HepG2 (cell line): ENCODE measurements at regions not wholly inside any gene's neighbourhood (a gene's known extent, or its start where the extent isn't known, plus 50 kb on each side); places are given as distances from the start of the nearest gene placed in this dataset.
"Not testable (repeated sequence)": the region's sequence is repeated elsewhere in the genome, so short reads cannot be mapped to it uniquely, and the experiment has no call there.

Source experiments
- ATAC-seq: fragments of 200-7000 bp; cut with Tn5 transposase; 3 replicates; pipeline ENCODE4 v1.9.1; 2020; ENCODE audit warnings: mild to moderate bottlenecking, moderate library complexity
- BruUV-seq: library from RNA; stranded (reverse); fragments of 400-500 nt; replicated peaks from 2 replicates; lab custom pipeline; 2021; lab: Mats Ljungman, UMichigan
- CTCF ChIA-PET: fragments of 300-600 bp; formaldehyde crosslinking; extraction: SDS; loops from one replicate; lab custom pipeline; 2021; ENCODE audit warnings: low total read pairs, inconsistent platforms, low intra/inter-chr PET ratio; lab: Yijun Ruan, JAX
- POLR2A ChIA-PET: fragments of 350-600 bp; sonication (Branson Sonifier 250); formaldehyde crosslinking; loops from one replicate; lab custom pipeline; 2020; ENCODE audit warnings: antibody characterized with exemption, inconsistent platforms; lab: Yijun Ruan, JAX
- DNase-seq: peaks from one replicate; pipeline ENCODE4 v3.0.0-alpha.2; 2015; ENCODE audit warnings: low spot score
- FAIRE-seq: peaks from 3 replicates; lab custom pipeline; 2011; peaks lifted over from hg19 to GRCh38; lab: Jason Lieb, UNC
- H2AFZ ChIP-seq: one replicate; pipeline ENCODE4 v1.6.1; 2011; ENCODE audit warnings: low read length, inconsistent platforms
- H3K27ac ChIP-seq: fragments of 300-600 bp; 3 replicates; pipeline ENCODE4 v1.8.0; 2011; ENCODE audit warnings: mixed run types, mild to moderate bottlenecking, mixed read lengths, low read length, inconsistent platforms; ENCODE audit not compliant: insufficient read depth; ENCODE audit errors: extremely low read length
- H3K27me3 ChIP-seq, 2 experiments: fragments of 200-600 bp in 1 of 2; 2 replicates in 1 of 2; 3 replicates in 1 of 2; pipeline versions ENCODE4 v1.6.0 to v1.8.0; 2011; ENCODE audit warnings: low read length in 2 of 2, mild to moderate bottlenecking in 2 of 2, moderate library complexity in 2 of 2, inconsistent platforms in 1 of 2; ENCODE audit not compliant: insufficient read depth in 2 of 2, control insufficient read depth in 1 of 2
- H3K36me3 ChIP-seq, 2 experiments: fragments of 200-600 bp in 1 of 2; replicated peaks in 1 of 2; 2 replicates in 1 of 2; 3 replicates in 1 of 2; pipeline versions ENCODE4 v1.5.1 to v1.8.0; 2011; ENCODE audit warnings: low read length in 2 of 2, inconsistent platforms in 1 of 2; ENCODE audit not compliant: insufficient read depth in 2 of 2, control insufficient read depth in 1 of 2
- H3K4me1 ChIP-seq: 2 replicates; pipeline ENCODE4 v1.5.1; 2012; ENCODE audit warnings: low read length, inconsistent platforms; ENCODE audit not compliant: insufficient read depth
- H3K4me2 ChIP-seq: 2 replicates; pipeline ENCODE4 v1.6.0; 2011; ENCODE audit warnings: low read depth, low read length, inconsistent platforms
- H3K4me3 ChIP-seq, 3 experiments: fragments of 200-600 bp in 1 of 3; sonication (generic), shearing (Covaris generic) in 1 of 3; replicated peaks in 1 of 3; 2 replicates each; pipeline ENCODE4 v1.5.1; 2011 to 2016; ENCODE audit warnings: low read length in 3 of 3, inconsistent platforms in 2 of 3, low read depth in 2 of 3, mild to moderate bottlenecking in 2 of 3, control low read depth in 1 of 3, mixed read lengths in 1 of 3; ENCODE audit not compliant: insufficient read depth in 1 of 3
- H3K79me2 ChIP-seq: one replicate; pipeline ENCODE4 v1.6.1; 2011; ENCODE audit warnings: low read length, inconsistent platforms; ENCODE audit not compliant: insufficient read depth
- H3K9ac ChIP-seq: 2 replicates; pipeline ENCODE4 v1.6.0; 2011; ENCODE audit warnings: mild to moderate bottlenecking, low read depth, low read length, inconsistent platforms; ENCODE audit not compliant: insufficient read depth
- H3K9me3 ChIP-seq: 2 replicates; pipeline ENCODE4 v1.5.1; 2012; ENCODE audit warnings: mild to moderate bottlenecking, low read length
- H4K20me1 ChIP-seq: 2 replicates; pipeline ENCODE4 v1.6.0; 2011; ENCODE audit warnings: inconsistent platforms, mild to moderate bottlenecking, low read length, moderate library complexity; ENCODE audit not compliant: insufficient read depth
- FOXK1 ChIP-seq: sonication (generic); formaldehyde crosslinking; IDR thresholded peaks from 2 replicates; pipeline ENCODE4 v1.4.0; 2020; ENCODE audit warnings: low read depth, missing genetic modification reagents, borderline replicate concordance
- WGBS: methylation state at CpG from one replicate; pipeline ENCODE4 v1.1.6; 2017; ENCODE audit warnings: low lambda C conversion rate; 5-methylcytosine and 5-hydroxymethylcytosine counted together
- in situ Hi-C: cut with HindIII; loops from 2 replicates; pipeline ENCODE4 v1.10.0; 2017; ENCODE audit warnings: low pct_unique_long_range_greater_than_20kb; ENCODE audit not compliant: extremely low pct_ligation_motif_present
- intact Hi-C: fragments of 100-400 bp; cut with micrococcal nuclease; formaldehyde crosslinking; loops from one replicate; pipeline ENCODE4 v1.10.0; 2022; ENCODE audit not compliant: unreplicated experiment

DNA sequence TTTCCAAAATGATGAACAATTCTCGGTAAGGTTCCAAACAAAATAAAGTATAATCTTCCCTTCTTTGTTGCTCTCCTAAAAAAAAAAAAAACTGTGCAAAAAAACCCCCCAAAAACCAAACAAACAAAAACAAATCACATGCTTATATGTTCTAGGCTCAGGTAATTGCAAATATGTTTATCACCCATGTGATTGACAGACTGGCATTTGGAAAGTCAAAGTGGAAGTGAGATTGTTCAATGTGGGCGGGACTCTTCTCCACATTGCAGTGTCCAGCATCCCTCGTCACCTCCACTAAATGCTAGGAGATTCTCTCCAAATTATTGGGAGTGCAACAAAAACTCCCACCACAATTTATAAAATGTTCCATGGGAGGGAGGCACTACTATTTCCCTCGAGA is 57.6 kb upstream of the CACNA1D start:
- Histone ChIP-seq H4K20me1 (no peaks in the 10 kb centered on the region), H2AFZ (no peak overlapping the region), H3K79me2 (no peaks in the 10 kb centered on the region)
- intact Hi-C loops = no loop called here
- DNase-seq (no peak), ATAC-seq (no peak)
- no peak for TF ChIP-seq FOXK1 (CRISPR knock-in tag)
- TF ChIP-seq, all 625 proteins: peak for 0
- H3K4me2 ChIP-seq = no peak overlapping the region
- no peaks in the 10 kb centered on the region for H3K4me1 ChIP-seq
- no peak for FAIRE-seq
- H3K36me3 ChIP-seq = no peaks in the 10 kb centered on the region
- no peak overlapping the region for H3K4me3 ChIP-seq
- in situ Hi-C loops = no loop called here
- 56% methylated on average over 4 of the region's 4 CpGs for WGBS
- H3K27ac ChIP-seq = no peak overlapping the region
- H3K27me3 ChIP-seq = peaks cover 0 to 1% of the 10 kb centered on the region in 2 experiments; a peak in 1 of 5 replicates
- no TSS peak for BruUV-seq
- ChIA-PET POLR2A (no interaction called here), CTCF (no interaction called here)
- H3K9ac ChIP-seq = no peak overlapping the region
- no peaks in the 10 kb centered on the region for H3K9me3 ChIP-seq

DNA sequence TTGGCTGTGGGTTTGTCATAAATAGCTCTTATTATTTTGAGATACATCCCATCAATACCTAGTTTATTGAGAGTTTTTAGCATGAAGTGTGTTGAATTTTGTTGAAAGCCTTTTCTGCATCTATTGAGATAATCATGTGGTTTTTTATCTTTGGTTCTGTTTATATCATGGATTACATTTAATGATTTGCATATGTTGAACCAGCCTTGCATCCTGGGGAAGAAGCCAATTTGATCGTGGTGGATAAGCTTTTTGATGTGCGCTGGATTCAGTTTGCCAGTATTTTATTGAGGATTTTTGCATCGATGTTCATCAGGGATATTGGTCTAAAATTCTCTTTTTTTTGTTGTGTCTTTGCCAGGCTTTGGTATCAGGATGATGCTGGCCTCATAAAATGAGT is 51.5 kb upstream of the CACNA1D start:
- intact Hi-C loops, H2AFZ ChIP-seq, H3K9ac ChIP-seq, H3K9me3 ChIP-seq, H4K20me1 ChIP-seq, H3K27me3 ChIP-seq, BruUV-seq, H3K36me3 ChIP-seq, H3K4me1 ChIP-seq, H3K4me3 ChIP-seq, FAIRE-seq, DNase-seq, CTCF ChIA-PET, in situ Hi-C loops, H3K4me2 ChIP-seq, H3K27ac ChIP-seq, H3K79me2 ChIP-seq, ATAC-seq, POLR2A ChIA-PET: not testable (repeated sequence)
- WGBS = 33% methylated on average over 3 of the region's 3 CpGs
